ENCODE measurements at regions not wholly inside any gene's neighbourhood (a gene's known extent, or its start where the extent isn't known, plus 50 kb on each side); places are given as distances from the start of the nearest gene placed in this dataset.

DNA sequence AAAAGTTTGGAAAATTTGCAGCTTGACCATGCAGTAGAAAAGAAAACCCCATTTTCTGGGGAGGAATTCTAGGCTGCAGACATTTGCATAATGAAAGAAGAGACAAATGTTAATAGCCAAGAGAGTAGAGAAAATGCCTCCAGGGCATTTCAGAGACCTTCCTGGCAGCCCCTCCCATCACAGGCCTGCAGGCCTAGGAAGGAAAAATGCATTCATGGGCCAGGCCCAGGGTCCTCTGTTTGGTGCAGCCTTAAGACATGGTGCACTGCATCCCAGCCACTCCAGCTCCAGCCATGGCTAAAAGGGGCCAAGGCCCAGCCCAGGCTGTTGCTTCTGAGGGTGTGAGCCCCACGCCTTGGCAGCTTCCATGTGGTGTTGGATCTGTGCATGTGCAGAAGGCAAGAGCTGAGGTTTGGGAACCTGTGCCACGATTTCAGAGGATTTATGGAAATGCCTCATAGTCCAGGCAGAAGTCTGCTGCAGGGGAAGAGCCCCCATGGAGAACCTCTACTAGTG is 75.0 kb upstream of the OR13F1 start:
- H3K4me3 ChIP-seq (ENCODE audit: low read depth, low read length): no peak overlapping the region
- TF ChIP-seq, protein P1, sequence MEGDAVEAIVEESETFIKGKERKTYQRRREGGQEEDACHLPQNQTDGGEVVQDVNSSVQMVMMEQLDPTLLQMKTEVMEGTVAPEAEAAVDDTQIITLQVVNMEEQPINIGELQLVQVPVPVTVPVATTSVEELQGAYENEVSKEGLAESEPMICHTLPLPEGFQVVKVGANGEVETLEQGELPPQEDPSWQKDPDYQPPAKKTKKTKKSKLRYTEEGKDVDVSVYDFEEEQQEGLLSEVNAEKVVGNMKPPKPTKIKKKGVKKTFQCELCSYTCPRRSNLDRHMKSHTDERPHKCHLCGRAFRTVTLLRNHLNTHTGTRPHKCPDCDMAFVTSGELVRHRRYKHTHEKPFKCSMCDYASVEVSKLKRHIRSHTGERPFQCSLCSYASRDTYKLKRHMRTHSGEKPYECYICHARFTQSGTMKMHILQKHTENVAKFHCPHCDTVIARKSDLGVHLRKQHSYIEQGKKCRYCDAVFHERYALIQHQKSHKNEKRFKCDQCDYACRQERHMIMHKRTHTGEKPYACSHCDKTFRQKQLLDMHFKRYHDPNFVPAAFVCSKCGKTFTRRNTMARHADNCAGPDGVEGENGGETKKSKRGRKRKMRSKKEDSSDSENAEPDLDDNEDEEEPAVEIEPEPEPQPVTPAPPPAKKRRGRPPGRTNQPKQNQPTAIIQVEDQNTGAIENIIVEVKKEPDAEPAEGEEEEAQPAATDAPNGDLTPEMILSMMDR (conservative IDR thresholded peaks at IDR 0.05; ENCODE audit: low read depth, low read length): no peak
- no peak for DNase-seq (ENCODE audit: low read depth)

DNA sequence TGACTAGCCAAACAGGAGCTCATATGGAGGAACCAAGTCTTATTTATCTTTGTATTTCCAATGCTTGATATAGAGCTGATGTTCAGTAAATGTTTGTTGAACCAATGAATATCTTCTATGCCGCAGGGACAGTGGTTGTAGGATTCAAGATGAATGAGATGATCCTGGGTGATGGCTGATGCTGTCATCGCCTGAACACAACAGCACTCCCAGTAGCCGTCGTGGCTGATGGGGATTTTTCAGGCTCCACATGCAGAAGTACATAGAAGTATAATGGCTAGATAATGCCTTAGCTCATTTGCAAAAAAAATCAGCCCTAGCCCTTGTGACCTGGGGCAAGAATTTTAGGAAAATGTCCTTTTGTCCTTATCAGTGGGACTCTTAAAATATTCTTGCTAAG is 69.0 kb upstream of the OR13F1 start:
- TF ChIP-seq, protein P1 (conservative IDR thresholded peaks at IDR 0.05; ENCODE audit: low read depth, low read length): no peak
- H3K4me3 ChIP-seq (ENCODE audit: low read depth, low read length): no peak overlapping the region
- DNase-seq (ENCODE audit: low read depth): no peak

DNA sequence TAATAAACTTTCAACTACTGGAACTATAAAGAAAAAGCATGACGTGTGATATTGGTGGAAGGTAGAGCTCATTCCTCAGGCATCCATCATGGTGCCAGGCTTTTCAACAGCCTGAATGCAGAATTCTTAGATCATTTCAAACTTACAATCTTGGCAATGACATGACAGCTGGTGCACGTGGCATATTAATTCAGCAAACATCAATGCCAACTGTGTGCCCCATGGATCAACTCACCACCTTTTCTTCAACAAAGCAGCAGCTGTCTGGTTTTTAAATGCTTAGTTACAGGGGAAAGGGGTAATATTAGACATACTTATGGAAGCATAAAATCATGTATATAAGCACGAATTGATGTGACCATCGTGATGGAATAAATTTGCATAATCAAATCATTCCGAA is 56.0 kb upstream of the OR13F1 start:
- no peak for DNase-seq (ENCODE audit: low read depth)
- TF ChIP-seq, protein P1 (conservative IDR thresholded peaks at IDR 0.05; ENCODE audit: low read depth, low read length): no peak
- no peak overlapping the region for H3K4me3 ChIP-seq (ENCODE audit: low read depth, low read length)

Measured in choroid plexus epithelial cell (primary cell).